Prostate gland (tissue), 2 donors: ENCODE measurements at regions not wholly inside any gene's neighbourhood (a gene's known extent, or its start where the extent isn't known, plus 50 kb on each side); places are given as distances from the start of the nearest gene placed in this dataset.

ENCODE experiments used
- DNase-seq: peaks from one replicate; pipeline ENCODE4 v3.0.0-alpha.2; 2019; ENCODE audit warnings: low spot score
- H3K27ac ChIP-seq, 2 donors: fragments of 200-600 bp; sonication (generic); 2 replicates each; pipeline ENCODE4 v1.5.1; 2017 to 2019
- H3K27me3 ChIP-seq: fragments of 200-600 bp; sonication (generic); replicated peaks from 2 replicates; pipeline ENCODE4 v1.5.1; 2019; ENCODE audit not compliant: insufficient read depth
- H3K36me3 ChIP-seq, 2 donors: fragments of 200-600 bp; sonication (generic); 1 replicate in 1 of 2; 2 replicates in 1 of 2; pipeline versions ENCODE4 v1.5.1 to v1.8.1; 2017 to 2019
- H3K4me1 ChIP-seq: fragments of 200-600 bp; sonication (generic); replicated peaks from 2 replicates; pipeline ENCODE4 v1.5.1; 2019
- H3K4me3 ChIP-seq, 2 donors: fragments of 200-600 bp; sonication (generic); 2 replicates each; pipeline ENCODE4 v1.5.1; 2017 to 2019
- H3K9me3 ChIP-seq: fragments of 200-600 bp; sonication (generic); 2 replicates; pipeline ENCODE4 v1.5.1; 2017
- CTCF ChIP-seq, 4 experiments: fragments of 200-600 bp in 2 of 4; fragments of 450-650 bp in 2 of 4; sonication (generic) in 2 of 4; IDR thresholded peaks; 1 replicate in 3 of 4; 2 replicates in 1 of 4; pipeline ENCODE4 v1.5.1; 2016 to 2019; ENCODE audit warnings: antibody characterized with exemption in 4 of 4, mild to moderate bottlenecking in 2 of 4, moderate library complexity in 2 of 4
- POLR2A ChIP-seq: fragments of 450-650 bp; IDR thresholded peaks from one replicate; pipeline ENCODE4 v1.6.1; 2016; ENCODE audit warnings: antibody characterized with exemption, mild to moderate bottlenecking
- POLR2AphosphoS5 ChIP-seq: sonication (generic); formaldehyde crosslinking; IDR thresholded peaks from one replicate; pipeline ENCODE4 v1.6.1; 2017; ENCODE audit warnings: antibody characterized with exemption
- WGBS: methylation state at CpG from one replicate; pipeline ENCODE4 v1.1.5; 2018; 5-methylcytosine and 5-hydroxymethylcytosine counted together
- intact Hi-C: fragments of 100-400 bp; cut with DNase I; formaldehyde crosslinking; loops from one replicate; pipeline ENCODE4 v1.14.2; 2022

DNA sequence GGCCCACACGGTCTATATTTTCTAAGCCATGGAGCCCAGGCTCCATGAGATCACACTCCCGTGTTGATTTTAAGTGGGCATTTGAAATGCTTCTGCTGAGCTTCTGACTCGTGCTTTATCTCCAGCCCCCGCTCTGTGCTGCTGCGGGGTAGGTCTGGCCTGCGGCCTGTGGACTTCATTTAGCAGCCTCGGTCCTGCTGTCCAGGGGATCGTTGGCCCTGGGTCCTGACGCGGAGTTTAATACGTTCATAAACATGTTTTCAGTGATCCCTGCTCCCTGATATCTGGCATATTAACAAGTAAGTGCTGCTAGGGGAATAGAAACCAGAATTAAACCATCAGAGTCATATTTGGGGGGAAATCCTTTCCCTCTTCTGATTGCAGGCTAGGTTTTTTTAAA is 540.3 kb upstream of the MGMT start:
- TF ChIP-seq CTCF (IDR thresholded peaks at IDR 0.05) (no peak), POLR2AphosphoS5 (no peak), POLR2A (no peak)
- Histone ChIP-seq H3K9me3 (no peaks in the 10 kb centered on the region), H3K27me3 (no peaks in the 10 kb centered on the region), H3K4me1 (no peaks in the 10 kb centered on the region), H3K36me3 (no peaks in the 10 kb centered on the region), H3K4me3 (no peak overlapping the region), H3K27ac (no peak overlapping the region)
- WGBS = 75% methylated on average over 11 of the region's 11 CpGs
- DNase-seq = no peak
- intact Hi-C loops = loop anchor here (10.0 kb wide), 1 partner anchor 168 kb away; no protein-coding TSS in a partner anchor

- no peaks in the 10 kb centered on the region for H3K9me3 ChIP-seq
- H3K4me3 ChIP-seq = no peak overlapping the region
- peak overlapping the region in 1 of 2 donors; percentile 26 for H3K27ac ChIP-seq
- intact Hi-C loops = loop anchor here (10.0 kb wide), 1 partner anchor 167 kb away; no protein-coding TSS in a partner anchor
- no peaks in the 10 kb centered on the region for H3K36me3 ChIP-seq
- H3K27me3 ChIP-seq = no peaks in the 10 kb centered on the region
- WGBS = 58% methylated on average over 20 of the region's 20 CpGs
- H3K4me1 ChIP-seq = no peaks in the 10 kb centered on the region
- TF ChIP-seq POLR2AphosphoS5 = peak; percentile 56
- TF ChIP-seq POLR2A = no peak
- peak; percentile 48 for DNase-seq
These were observed 539.4 kb upstream of the MGMT start for GRCh38 chr10:128927497-128928161.

GRCh38 chr10:128928231-128928836 is 538.7 kb upstream of the MGMT start:
- no peaks in the 10 kb centered on the region for H3K4me1 ChIP-seq
- no peaks in the 10 kb centered on the region for H3K36me3 ChIP-seq
- no peaks in the 10 kb centered on the region for H3K9me3 ChIP-seq
- H3K27ac ChIP-seq = peak overlapping the region in 1 of 2 donors; percentile 26
- DNase-seq = no peak
- WGBS = 93% methylated on average over 33 of the region's 33 CpGs
- TF ChIP-seq POLR2AphosphoS5 = no peak
- H3K4me3 ChIP-seq = no peak overlapping the region
- intact Hi-C loops = loop anchor here (10.0 kb wide), 1 partner anchor 166 kb away; no protein-coding TSS in a partner anchor
- no peaks in the 10 kb centered on the region for H3K27me3 ChIP-seq

DNA sequence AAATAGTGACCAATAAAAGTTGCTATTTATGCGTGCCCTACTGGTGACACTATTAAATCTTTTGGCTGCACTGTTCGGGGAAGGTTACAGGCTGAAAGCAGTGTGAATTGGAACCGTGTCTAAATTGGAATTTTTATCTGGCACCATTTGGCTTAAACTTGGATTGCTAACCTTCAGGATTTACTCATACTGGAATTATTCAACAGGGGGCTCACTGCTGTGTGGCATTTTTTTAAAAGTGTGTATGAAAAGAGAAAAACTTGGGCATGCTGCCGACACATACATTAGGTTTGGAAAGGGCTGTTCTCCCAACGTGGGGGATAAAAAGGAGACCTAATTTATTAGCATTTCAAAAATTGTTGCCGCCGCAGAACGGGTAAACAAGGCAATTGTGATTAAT is 537.9 kb upstream of the MGMT start:
- no peak for TF ChIP-seq POLR2A
- no peak for TF ChIP-seq CTCF (IDR thresholded peaks at IDR 0.05)
- no peak for TF ChIP-seq POLR2AphosphoS5
- Histone ChIP-seq H3K4me3 (no peak overlapping the region), H3K9me3 (no peaks in the 10 kb centered on the region), H3K36me3 (no peaks in the 10 kb centered on the region), H3K4me1 (no peaks in the 10 kb centered on the region), H3K27me3 (no peaks in the 10 kb centered on the region), H3K27ac (no peak overlapping the region)
- WGBS = 27% methylated on average over 8 of the region's 8 CpGs
- intact Hi-C loops = loop anchor here (10.0 kb wide), 1 partner anchor 166 kb away; no protein-coding TSS in a partner anchor
- DNase-seq = no peak

DNA sequence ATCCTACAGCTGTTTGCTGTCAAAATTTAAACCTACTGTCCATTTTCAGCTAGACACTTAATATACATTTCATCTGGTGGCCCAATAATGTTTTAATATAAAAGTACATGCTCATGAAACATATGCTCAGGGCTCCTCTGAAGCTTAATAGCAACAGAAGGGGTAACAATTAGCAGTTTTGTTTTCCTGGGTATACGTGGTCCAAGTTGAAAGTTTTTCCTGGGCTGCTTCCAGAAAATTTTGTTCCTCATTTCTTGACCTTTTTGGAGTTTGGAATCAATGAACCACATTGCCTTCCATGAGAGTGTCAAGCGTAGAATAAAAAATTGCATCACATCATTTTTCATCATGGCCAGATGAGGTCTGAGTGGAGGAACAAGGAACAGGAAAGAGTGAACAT is 537.3 kb upstream of the MGMT start:
- 47% methylated on average over 2 of the region's 2 CpGs for WGBS
- no peaks in the 10 kb centered on the region for H3K9me3 ChIP-seq
- no peak overlapping the region for H3K4me3 ChIP-seq
- H3K36me3 ChIP-seq = no peaks in the 10 kb centered on the region
- TF ChIP-seq CTCF (IDR thresholded peaks at IDR 0.05) (no peak), POLR2A (no peak), POLR2AphosphoS5 (no peak)
- H3K27me3 ChIP-seq = no peaks in the 10 kb centered on the region
- intact Hi-C loops = loop anchor here (10.0 kb wide), 1 partner anchor 165 kb away; no protein-coding TSS in a partner anchor
- DNase-seq = no peak
- H3K4me1 ChIP-seq = no peaks in the 10 kb centered on the region
- no peak overlapping the region for H3K27ac ChIP-seq

GRCh38 chr10:128930515-128930914 is 536.5 kb upstream of the MGMT start:
- DNase-seq = no peak
- intact Hi-C loops = no loop called here
- Histone ChIP-seq H3K36me3 (no peaks in the 10 kb centered on the region), H3K4me1 (no peaks in the 10 kb centered on the region), H3K4me3 (no peak overlapping the region), H3K27ac (no peak overlapping the region), H3K9me3 (no peaks in the 10 kb centered on the region), H3K27me3 (no peaks in the 10 kb centered on the region)
- TF ChIP-seq CTCF (IDR thresholded peaks at IDR 0.05) = no peak
- TF ChIP-seq POLR2AphosphoS5 = no peak
- no peak for TF ChIP-seq POLR2A
- WGBS = 83% methylated on average over 6 of the region's 6 CpGs
